ENCODE measurements at regions not wholly inside any gene's neighbourhood (a gene's known extent, or its start where the extent isn't known, plus 50 kb on each side); places are given as distances from the start of the nearest gene placed in this dataset.

GRCh38 chr10:61299156-61299555 lies 154.0 kb downstream of the TMEM26 start:
- no peak for FAIRE-seq
- intact Hi-C loops (cut with DNase I): no loop called here

GRCh38 chr10:61298194-61298593 lies 155.0 kb downstream of the TMEM26 start:
- no peaks in the 10 kb centered on the region for H3K4me1 ChIP-seq
- intact Hi-C loops (cut with DNase I): no loop called here
- H3K4me3 ChIP-seq: no peak overlapping the region
- H3K27me3 ChIP-seq: no peaks in the 10 kb centered on the region
- 59 to 69% methylated on average over 3 of the region's 3 CpGs for WGBS, 2 donors
- H3K27ac ChIP-seq: no peak overlapping the region
- no peaks in the 10 kb centered on the region for H3K9me3 ChIP-seq
- no peaks in the 10 kb centered on the region for H3K36me3 ChIP-seq
- FAIRE-seq (no peak), DNase-seq (no peak), ATAC-seq (no peak)
- no peak for TF ChIP-seq CTCF (IDR thresholded peaks at IDR 0.05)

More at GRCh38 chr10:61299156-61299555, 154.0 kb downstream of the TMEM26 start:
- Histone ChIP-seq H3K27me3 (no peaks in the 10 kb centered on the region), H3K27ac (no peak overlapping the region), H3K4me3 (no peak overlapping the region), H3K36me3 (no peaks in the 10 kb centered on the region), H3K4me1 (no peaks in the 10 kb centered on the region), H3K9me3 (no peaks in the 10 kb centered on the region)
- no peak for TF ChIP-seq CTCF (IDR thresholded peaks at IDR 0.05)
- ATAC-seq (no peak), DNase-seq (no peak)
- 96 to 98% methylated on average over 2 of the region's 2 CpGs for WGBS, 2 donors

- no peak for TF ChIP-seq CTCF (IDR thresholded peaks at IDR 0.05)
- Histone ChIP-seq H3K9me3 (no peaks in the 10 kb centered on the region), H3K27me3 (no peaks in the 10 kb centered on the region), H3K27ac (no peak overlapping the region), H3K4me1 (no peaks in the 10 kb centered on the region), H3K36me3 (no peaks in the 10 kb centered on the region), H3K4me3 (no peak overlapping the region)
- intact Hi-C loops (cut with DNase I): no loop called here
- no peak for DNase-seq
- ATAC-seq: no peak
- FAIRE-seq: no peak
Observed at GRCh38 chr10:61296161-61296560, 157.0 kb downstream of the TMEM26 start.

- no peak for DNase-seq
- intact Hi-C loops (cut with DNase I): no loop called here
- Histone ChIP-seq H3K27ac (no peak overlapping the region), H3K9me3 (no peaks in the 10 kb centered on the region), H3K36me3 (no peaks in the 10 kb centered on the region), H3K4me1 (no peaks in the 10 kb centered on the region), H3K4me3 (no peak overlapping the region), H3K27me3 (no peaks in the 10 kb centered on the region)
- ATAC-seq: no peak
- no peak for FAIRE-seq
- no peak for TF ChIP-seq CTCF (IDR thresholded peaks at IDR 0.05)
- WGBS, 2 donors: 76 to 85% methylated on average over 6 of the region's 6 CpGs
Observed at GRCh38 chr10:61294131-61294530, 159.1 kb downstream of the TMEM26 start.

- DNase-seq (no peak), FAIRE-seq (no peak), ATAC-seq (no peak)
- intact Hi-C loops (cut with DNase I): loop anchor here (10.0 kb wide), 2 partner anchors 155 to 475 kb away; no protein-coding TSS in a partner anchor
- 61 to 67% methylated on average over 2 of the region's 2 CpGs for WGBS, 2 donors
- Histone ChIP-seq H3K27me3 (no peaks in the 10 kb centered on the region), H3K9me3 (no peaks in the 10 kb centered on the region), H3K4me1 (no peaks in the 10 kb centered on the region), H3K36me3 (no peaks in the 10 kb centered on the region), H3K27ac (no peak overlapping the region), H3K4me3 (no peak overlapping the region)
- TF ChIP-seq CTCF (IDR thresholded peaks at IDR 0.05): no peak
Observed at GRCh38 chr10:61289813-61290212, 163.4 kb downstream of the TMEM26 start.
